HT-29 (cell line): ENCODE measurements at regions not wholly inside any gene's neighbourhood (a gene's known extent, or its start where the extent isn't known, plus 50 kb on each side); places are given as distances from the start of the nearest gene placed in this dataset.

Source experiments
- DNase-seq: peaks from one replicate; pipeline ENCODE4 v3.0.0-alpha.2; 2015; ENCODE audit warnings: low spot score

GRCh38 chr4:67040315-67040714 is 505.0 kb downstream of the CENPC start:
- no peak for DNase-seq

- no peak for DNase-seq
Measured at GRCh38 chr4:67038228-67038566, 507.1 kb downstream of the CENPC start.

- DNase-seq = no peak
Measured at GRCh38 chr4:67037504-67038227, 507.6 kb downstream of the CENPC start.

- no peak for DNase-seq
Measured at GRCh38 chr4:67036791-67037190, 508.5 kb downstream of the CENPC start.

- no peak for DNase-seq
Measured at GRCh38 chr4:67035986-67036385, 509.3 kb downstream of the CENPC start.

- DNase-seq = peak; percentile 51
Measured at GRCh38 chr4:67035501-67035900, 509.8 kb downstream of the CENPC start.

GRCh38 chr4:67030636-67031035 is 514.7 kb downstream of the CENPC start:
- no peak for DNase-seq

- DNase-seq = no peak
Measured at GRCh38 chr4:67020438-67020797, 524.9 kb downstream of the CENPC start.

- DNase-seq = no peak
Measured at GRCh38 chr4:67019686-67020437, 525.4 kb downstream of the CENPC start.

- DNase-seq = peak; percentile 4
Measured at GRCh38 chr4:67014592-67014991, 530.7 kb downstream of the CENPC start.

GRCh38 chr4:67006791-67007190 is 538.5 kb downstream of the CENPC start:
- no peak for DNase-seq

- DNase-seq = no peak
Measured at GRCh38 chr4:66991521-66991920, 553.8 kb downstream of the CENPC start.

- peak; percentile 60 for DNase-seq
Measured at GRCh38 chr4:66974665-66975064, 570.6 kb downstream of the CENPC start.

GRCh38 chr4:66972087-66972486 is 573.2 kb downstream of the CENPC start:
- DNase-seq = no peak

GRCh38 chr4:66964467-66964866 is 580.8 kb downstream of the CENPC start:
- no peak for DNase-seq

- no peak for DNase-seq
Measured at GRCh38 chr4:66963084-66963483, 582.2 kb downstream of the CENPC start.

GRCh38 chr4:66959207-66959606 is 586.1 kb downstream of the CENPC start:
- no peak for DNase-seq

GRCh38 chr4:66956852-66957251 is 588.5 kb downstream of the CENPC start:
- no peak for DNase-seq

GRCh38 chr4:66956426-66956825 is 588.9 kb downstream of the CENPC start:
- DNase-seq = no peak

GRCh38 chr4:66955784-66956183 is 589.5 kb downstream of the CENPC start:
- no peak for DNase-seq

- DNase-seq = no peak
Measured at GRCh38 chr4:66949419-66949818, 595.9 kb downstream of the CENPC start.

GRCh38 chr4:66946761-66947160 is 598.5 kb downstream of the CENPC start:
- DNase-seq = no peak

GRCh38 chr4:66943112-66943511 is 602.2 kb downstream of the CENPC start:
- no peak for DNase-seq
